Activated CD4-positive, alpha-beta T cell treated with anti-CD3 and anti-CD28 coated beads, Interleukin-2, Interleukin-6, amounts not matched to agents 100 ng/mL and 50 ng/mL, durations not matched to agents 16 hours and 8 hours (primary cell): ENCODE measurements at regions not wholly inside any gene's neighbourhood (a gene's known extent, or its start where the extent isn't known, plus 50 kb on each side); places are given as distances from the start of the nearest gene placed in this dataset.

Experiments
- DNase-seq: peaks from one replicate; pipeline ENCODE4 v3.0.0-alpha.2; 2020

DNA sequence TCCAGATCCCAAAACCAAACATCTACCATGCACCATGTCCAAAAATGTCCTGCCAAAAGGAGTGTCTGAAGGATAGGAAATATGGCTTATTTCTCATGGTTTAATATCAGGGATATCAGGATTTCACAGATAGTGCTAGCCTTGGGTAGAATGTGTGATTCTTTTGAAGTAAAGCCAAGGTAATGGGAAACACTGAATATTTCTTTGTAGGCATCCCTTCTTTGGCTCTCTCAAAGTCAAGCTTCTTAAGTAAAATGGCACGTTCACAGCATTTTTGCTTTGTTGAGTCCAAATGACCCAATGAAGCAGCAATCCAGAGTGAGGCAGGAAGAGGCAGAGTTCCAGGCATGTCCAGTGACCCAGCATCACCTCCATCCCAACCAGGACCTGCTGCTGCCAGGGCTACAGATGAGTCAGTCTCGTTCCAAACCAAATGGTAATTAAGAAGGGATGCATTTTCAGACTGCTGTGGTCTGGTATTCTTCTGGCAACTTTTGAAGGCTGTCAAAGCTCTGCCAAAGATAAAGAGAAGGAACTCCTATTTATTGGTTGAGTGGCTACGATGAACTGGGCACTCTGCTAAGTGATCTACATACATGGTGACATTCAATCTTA is 678.8 kb upstream of the KLF4 start:
- DNase-seq = no peak

GRCh38 chr9:108167136-108167900 is 677.7 kb upstream of the KLF4 start:
- no peak for DNase-seq

DNA sequence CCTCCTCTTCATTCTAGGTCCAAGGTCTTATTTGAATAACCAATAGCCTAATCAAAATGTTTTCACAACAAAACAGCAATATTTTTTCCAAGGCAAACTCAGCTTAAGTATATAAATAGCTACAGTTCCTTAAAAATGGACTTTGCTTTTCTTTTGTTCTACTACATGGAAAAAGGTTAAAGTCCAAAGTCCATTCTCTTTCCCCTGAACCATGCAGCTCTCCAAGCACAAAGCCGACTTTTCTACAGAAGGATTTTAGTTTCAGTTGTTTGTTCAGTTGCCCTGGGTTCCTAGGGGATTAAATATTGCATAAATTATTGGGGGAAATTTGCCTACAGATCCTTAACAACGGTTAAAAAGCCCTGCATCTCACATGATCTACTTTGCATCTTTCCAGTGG is 677.0 kb upstream of the KLF4 start:
- DNase-seq = no peak

DNA sequence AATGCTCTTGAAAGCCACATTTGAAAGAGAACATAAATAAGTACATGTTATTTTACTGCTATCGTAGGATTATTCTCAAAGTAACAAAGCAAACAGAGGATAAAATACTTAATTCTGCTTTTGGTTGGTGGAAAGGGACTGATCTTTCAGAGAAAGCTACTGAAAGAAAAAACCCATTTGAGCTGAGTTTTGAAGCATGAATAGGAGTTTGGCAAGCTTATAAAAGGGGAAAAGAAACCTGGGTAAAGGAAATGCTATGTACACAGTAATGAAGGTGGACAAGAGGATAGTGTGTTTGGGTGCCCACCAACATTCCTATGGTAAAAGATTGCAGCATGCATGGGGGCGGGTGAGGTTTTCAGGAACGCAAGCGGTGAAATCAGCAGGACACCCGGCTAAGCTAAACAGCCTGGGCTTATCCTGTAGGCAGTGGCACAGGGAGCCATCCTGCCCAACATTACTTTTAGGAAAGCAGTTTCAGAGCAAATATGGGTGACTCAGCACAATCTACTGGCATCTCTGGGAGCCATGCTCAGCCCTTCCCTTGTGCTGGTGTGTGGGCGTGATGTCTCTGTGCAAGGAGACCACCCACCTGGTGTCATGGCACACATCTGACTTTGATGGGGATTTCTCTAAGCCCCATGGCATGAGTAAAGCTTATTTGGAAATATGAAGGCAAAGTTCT is 673.9 kb upstream of the KLF4 start:
- DNase-seq = no peak

- DNase-seq = no peak
These were observed 673.1 kb upstream of the KLF4 start for GRCh38 chr9:108162664-108163063.

DNA sequence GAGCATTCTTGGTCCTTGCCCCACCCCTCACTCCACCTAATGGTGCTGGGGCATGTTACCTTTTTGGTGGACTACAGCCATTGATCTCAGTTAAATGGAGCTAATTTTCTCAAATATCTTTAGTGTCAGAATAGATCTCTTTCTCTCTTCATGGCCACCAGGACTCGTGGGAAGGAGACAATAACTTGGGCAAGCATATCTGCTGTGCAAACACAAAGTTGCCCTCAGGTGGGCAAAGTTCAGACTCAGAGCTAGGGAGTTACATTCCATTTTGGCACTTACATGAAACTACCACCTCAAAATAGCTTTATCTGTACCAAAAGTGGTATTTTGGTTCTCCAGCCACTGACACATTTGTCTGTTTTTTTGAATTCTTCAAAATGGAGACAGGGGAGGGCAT is 671.9 kb upstream of the KLF4 start:
- DNase-seq = no peak

- no peak for DNase-seq
These were observed 671.3 kb upstream of the KLF4 start for GRCh38 chr9:108160706-108161355.

- no peak for DNase-seq
These were observed 670.5 kb upstream of the KLF4 start for GRCh38 chr9:108160039-108160438.

DNA sequence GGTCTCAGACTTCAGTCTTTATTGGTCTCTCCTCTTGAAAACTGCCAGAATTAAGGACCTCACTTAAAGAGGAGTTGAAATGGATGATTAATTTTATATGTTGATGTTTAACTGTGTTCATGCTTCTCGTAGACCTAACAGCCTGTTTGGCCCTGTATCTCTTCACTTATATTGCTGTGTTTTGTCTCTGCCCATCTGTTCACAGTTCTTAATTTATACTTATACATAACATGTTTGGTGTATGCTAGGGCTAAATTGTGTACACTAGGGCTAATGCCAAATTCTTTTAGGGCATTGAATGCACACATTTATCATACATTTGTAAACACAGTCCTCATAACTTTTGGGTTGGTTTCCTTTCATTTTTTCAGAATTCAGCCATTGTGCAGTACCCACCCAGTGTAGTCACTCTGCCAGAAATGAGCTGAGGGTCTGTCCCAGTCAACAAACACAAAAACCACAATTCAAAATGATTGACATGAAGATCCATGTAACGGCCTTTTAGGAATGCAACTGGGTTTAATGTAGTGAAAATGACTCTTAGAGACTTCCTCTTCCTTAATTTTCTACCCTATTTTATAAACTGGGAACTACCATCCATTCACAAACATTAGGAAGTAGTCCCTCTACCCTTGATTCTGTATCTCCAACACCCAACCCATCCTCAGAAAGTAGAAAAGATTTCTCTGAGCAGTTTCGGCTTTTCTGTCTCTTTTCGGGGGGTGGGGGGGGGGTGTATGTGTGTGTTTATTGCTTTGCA is 668.8 kb upstream of the KLF4 start:
- no peak for DNase-seq

DNA sequence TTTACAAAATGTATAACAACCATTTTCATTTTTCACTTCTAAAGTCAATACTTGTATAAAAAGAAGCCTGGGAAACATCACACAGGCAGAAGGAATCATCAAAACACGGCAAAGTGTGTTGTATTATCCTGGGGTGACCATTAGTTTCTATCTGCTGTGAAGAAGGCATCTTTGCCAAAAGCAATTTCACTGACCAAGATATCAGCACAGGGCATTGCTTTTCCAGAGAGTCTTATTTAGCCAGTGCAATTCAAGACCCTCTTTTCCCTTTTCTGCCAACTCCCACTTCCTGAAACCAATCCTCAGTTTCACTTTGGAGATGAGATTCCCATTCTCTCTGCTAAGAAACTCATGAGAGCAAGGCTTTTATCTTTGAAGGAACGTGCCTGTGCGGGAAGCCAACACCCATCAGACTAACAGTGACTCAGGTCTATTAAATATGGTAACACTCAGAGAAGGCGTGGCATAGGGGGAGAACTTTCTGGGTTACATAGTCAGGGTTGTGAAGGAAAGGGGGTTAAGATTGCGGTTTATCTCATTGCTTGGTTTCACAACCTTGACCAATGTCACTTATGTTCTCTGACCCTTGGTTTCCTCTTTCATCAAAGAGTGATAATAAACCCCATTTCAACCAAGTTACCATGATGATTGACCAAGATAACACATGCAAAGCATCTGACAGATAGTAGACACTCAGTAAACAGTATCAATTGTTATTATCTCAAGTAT is 666.9 kb upstream of the KLF4 start:
- DNase-seq = no peak

DNA sequence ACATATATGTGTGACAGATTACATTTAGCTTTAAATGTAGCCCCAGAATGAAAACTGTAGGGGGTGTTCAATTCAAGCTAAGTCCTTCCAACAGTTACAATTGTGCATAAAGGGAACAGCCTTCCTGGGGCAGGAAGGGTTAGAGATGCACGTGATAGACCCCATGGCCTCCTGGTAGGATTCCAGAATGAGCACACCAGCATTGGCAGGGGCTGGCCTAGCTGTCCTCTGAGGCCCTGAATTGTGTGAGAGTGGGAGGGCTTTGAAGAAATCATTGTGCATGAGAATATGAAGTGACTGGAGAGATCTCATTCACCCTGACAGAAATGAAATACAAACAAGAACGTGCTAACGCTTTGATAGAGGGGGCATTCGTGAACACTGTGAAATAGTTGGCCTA is 663.8 kb upstream of the KLF4 start:
- no peak for DNase-seq

DNA sequence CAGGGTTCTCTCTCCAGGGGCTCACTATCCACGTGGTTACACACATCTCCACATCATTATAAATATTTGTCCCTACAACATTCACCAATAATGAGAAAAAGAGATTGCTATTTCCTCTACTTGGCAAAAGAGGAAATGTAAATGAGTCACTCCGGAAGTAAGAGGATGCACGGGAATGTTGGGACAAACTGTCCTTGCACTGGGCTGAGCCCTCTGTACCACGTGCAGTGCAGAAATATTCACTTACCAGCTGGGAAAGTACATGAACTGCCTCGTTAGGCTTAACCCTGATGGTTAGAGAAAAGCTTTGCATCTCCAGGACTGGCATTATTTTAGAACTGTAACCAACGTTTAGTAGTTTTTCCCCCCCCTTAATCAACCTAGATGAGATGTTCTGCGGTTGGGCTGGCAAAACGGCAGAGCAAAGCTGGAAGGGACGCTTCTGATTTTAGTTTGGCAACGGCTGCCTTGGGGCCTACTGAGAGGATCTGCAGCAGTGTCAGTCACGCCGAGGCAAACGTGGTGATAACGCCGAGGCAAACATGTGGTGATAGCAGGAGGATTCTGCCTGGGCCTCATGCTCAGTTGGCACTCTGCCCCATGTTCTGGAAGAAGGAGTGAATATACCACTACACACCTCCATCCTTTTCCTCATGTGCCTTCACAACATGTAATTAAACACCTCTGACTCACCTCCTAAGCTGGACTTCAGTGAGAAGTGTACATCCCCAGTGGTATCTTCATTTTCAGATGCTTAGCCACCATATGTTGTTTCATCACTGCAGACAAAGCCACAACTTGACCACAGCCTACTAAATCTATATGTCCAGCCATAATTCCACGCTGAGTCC is 661.4 kb upstream of the KLF4 start:
- DNase-seq = no peak

DNA sequence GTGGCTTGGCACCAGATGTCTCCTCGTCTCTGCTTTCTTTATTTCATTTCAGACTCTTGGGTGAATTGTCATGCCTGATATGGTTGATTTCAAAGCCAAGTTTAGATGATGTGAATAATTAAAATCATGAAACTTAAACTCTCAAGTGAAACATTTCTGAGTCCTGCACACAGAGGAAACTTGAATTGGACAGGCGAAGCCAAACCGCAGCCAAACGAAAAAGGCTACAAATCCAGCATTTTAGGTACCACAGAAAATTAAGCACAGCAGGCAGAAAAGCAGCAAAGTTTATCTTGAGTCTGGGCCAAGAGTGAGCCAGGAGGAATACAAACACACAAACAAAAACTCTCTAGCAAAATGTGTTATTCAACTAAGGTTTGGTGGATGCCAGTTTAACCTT is 659.8 kb upstream of the KLF4 start:
- DNase-seq = no peak

GRCh38 chr9:108142504-108143201 is 653.1 kb upstream of the KLF4 start:
- DNase-seq = no peak

GRCh38 chr9:108142142-108142503 is 652.6 kb upstream of the KLF4 start:
- DNase-seq = no peak

GRCh38 chr9:108139900-108140299 is 650.3 kb upstream of the KLF4 start:
- no peak for DNase-seq

- DNase-seq = no peak
These were observed 648.9 kb upstream of the KLF4 start for GRCh38 chr9:108138516-108138915.

DNA sequence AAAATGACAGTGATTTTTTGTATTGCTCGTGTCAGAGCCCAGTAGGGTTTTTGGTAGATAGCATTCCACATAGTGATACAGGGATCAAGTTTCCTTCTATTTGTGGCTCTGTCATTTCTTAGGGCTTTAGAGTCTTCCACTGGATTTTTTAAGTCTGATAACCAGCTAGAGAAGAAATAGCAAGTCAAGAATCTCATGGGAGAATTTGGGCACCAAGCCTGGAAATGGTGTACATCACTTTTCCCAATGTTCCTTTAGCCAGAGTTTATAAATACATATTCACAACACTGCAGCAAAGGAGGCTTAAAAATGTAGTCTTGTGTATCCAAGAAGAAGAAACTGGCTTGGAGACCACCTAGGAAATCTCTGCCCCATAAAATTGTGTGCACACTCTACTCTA is 647.1 kb upstream of the KLF4 start:
- no peak for DNase-seq

DNA sequence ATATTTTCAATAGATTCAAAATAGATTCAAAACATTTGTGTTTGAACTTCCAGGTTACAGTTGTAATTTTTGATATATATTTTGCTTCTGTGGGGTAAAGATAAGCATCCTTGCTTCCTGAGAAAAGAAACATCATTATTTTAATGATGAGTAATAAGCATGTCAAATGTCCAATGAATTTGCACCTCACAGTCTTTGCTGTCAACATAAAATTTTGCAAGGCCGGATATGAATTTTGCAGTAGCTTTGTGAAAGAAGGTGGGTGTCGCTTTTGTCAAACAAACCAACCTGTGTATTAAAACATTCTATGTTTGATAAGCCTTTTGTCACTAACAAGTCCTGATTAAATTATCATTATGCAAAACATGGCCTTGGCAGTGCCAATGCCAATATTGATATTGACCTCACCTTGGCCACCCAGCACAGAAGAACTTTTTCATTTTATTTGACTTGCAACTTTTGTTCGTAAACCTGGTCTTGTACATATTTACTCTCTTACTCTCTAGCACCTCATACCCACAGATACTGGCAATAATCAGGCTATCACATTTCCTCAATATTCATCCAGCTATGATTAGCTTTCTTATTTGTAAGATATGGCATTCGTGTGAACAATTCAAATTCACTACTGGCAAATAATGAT is 645.0 kb upstream of the KLF4 start:
- DNase-seq = no peak

DNA sequence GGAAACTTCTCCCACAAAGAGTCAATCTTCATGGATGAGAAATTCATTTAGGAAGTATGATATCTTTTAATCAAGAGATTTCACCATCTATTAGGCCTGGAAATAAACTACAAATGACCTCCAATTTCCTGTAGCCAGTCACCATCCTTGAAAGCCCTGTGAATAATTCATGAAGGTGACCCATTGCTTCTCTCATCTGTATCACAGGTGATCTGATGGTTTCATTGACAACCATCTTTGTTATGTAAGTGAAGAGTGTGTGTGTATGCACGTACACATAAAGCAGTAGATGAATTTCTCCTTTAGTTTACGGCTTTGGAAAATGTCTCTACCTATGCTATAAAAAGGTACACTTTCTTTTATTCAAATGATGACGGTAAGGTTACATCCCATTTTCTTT is 644.1 kb upstream of the KLF4 start:
- no peak for DNase-seq
